Kidney (tissue), 13 donors: ENCODE measurements at regions not wholly inside any gene's neighbourhood (a gene's known extent, or its start where the extent isn't known, plus 50 kb on each side); places are given as distances from the start of the nearest gene placed in this dataset.

Experiments
- DNase-seq, 5 donors: peaks; one replicate each; pipeline ENCODE4 v3.0.0-alpha.2; 2013 to 2020
- FAIRE-seq: peaks from 2 replicates; lab custom pipeline; 2012; peaks lifted over from hg19 to GRCh38; lab: Jason Lieb, UNC
- H3K27ac ChIP-seq, 2 donors: one replicate each; pipeline ENCODE4 v1.7.0; 2013; ENCODE audit warnings: low read depth in 2 of 2, low read length in 2 of 2, inconsistent platforms in 1 of 2
- H3K27me3 ChIP-seq: one replicate; pipeline ENCODE4 v1.7.1; 2013; ENCODE audit warnings: low read length, inconsistent platforms; ENCODE audit not compliant: control insufficient read depth, insufficient read depth
- H3K36me3 ChIP-seq, 3 donors: one replicate each; pipeline versions ENCODE4 v1.7.0 to v1.7.1; 2013; ENCODE audit warnings: low read length in 3 of 3, control low read depth in 1 of 3, inconsistent platforms in 1 of 3; ENCODE audit not compliant: insufficient read depth in 3 of 3, control insufficient read depth in 2 of 3
- H3K4me1 ChIP-seq, 3 donors: one replicate each; pipeline versions ENCODE4 v1.7.0 to v1.7.1; 2013; ENCODE audit warnings: low read length in 3 of 3, inconsistent platforms in 1 of 3, low read depth in 1 of 3; ENCODE audit not compliant: control insufficient read depth in 2 of 3, insufficient read depth in 2 of 3
- H3K4me3 ChIP-seq, 3 donors: one replicate each; pipeline versions ENCODE4 v1.7.0 to v1.8.1; 2013; ENCODE audit warnings: low read length in 3 of 3, control low read depth in 1 of 3, inconsistent platforms in 1 of 3
- H3K9ac ChIP-seq, 3 donors: one replicate each; pipeline versions ENCODE4 v1.7.0 to v1.7.1; 2013; ENCODE audit warnings: low read length in 3 of 3, control low read depth in 1 of 3, inconsistent platforms in 1 of 3
- H3K9me3 ChIP-seq, 3 donors: one replicate each; pipeline versions ENCODE4 v1.7.0 to v1.7.1; 2013; ENCODE audit warnings: low read length in 3 of 3, control low read depth in 1 of 3, inconsistent platforms in 1 of 3; ENCODE audit not compliant: control insufficient read depth in 2 of 3, insufficient read depth in 1 of 3
- CTCF ChIP-seq: IDR thresholded peaks from 3 replicates; pipeline ENCODE4 v1.5.1; 2012; ENCODE audit warnings: mild to moderate bottlenecking, moderate library complexity, borderline replicate concordance; ENCODE audit not compliant: insufficient read depth; ENCODE audit errors: extremely low read depth
- intact Hi-C: fragments of 100-400 bp; cut with DNase I; formaldehyde crosslinking; loops from one replicate; pipeline ENCODE4 v1.11.1; 2022
- donor health status: control.
- donor health status: control.
- donor health status: control.
- donor health status: control.
- donor health status: control.
- donor health status: DM: yes; HTN: yes; CAD: no.
- donor health status: Normal renal cell carcinoma (clear cell type).

DNA sequence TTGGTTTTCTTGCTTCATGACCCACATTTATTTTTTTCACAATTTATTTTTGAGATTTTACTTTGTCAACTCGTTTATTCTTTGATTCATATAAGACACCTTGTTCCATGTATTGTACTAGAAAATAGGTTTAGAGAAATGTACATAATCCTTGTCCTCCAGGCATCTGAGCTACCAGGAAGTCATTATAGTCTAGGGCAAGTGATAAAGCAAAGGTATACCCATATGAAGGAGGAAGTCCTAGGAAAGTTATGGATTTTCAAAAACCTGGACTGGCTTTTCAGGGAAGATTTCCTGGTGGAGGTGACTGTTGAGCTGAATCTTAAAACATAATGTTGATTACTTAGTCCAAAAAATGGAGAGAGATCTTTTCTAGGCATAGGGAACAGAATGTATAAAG, 98.8 kb upstream of the SHISA6 start:
- Histone ChIP-seq H3K9me3 (no peaks in the 10 kb centered on the region), H3K27ac (no peak overlapping the region), H3K36me3 (no peaks in the 10 kb centered on the region), H3K9ac (no peak overlapping the region), H3K4me3 (no peak overlapping the region), H3K4me1 (no peaks in the 10 kb centered on the region), H3K27me3 (no peaks in the 10 kb centered on the region)
- DNase-seq: no peak
- no peak for TF ChIP-seq CTCF
- intact Hi-C loops: no loop called here
- no peak for FAIRE-seq

DNA sequence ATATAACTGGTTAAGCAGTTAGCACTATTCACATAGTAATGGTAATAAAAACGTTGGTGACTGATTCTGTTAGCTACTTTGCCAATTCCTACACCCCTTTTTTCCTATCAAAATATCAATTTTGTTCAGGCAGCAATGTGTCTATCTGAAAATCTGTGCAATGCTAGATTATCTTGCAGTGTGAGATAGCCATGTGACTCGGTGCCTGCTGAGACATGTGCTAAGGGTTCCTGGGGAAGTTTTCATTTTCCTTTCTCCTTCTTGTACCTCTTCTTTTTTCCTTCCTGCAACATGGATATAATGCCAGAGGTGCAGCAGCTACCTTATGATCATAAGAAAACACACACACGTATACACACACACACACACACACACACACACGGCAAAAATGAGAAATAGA, 100.5 kb upstream of the SHISA6 start:
- Histone ChIP-seq H3K9me3 (no peaks in the 10 kb centered on the region), H3K27me3 (no peaks in the 10 kb centered on the region), H3K27ac (no peak overlapping the region), H3K36me3 (no peaks in the 10 kb centered on the region), H3K9ac (no peak overlapping the region), H3K4me1 (no peaks in the 10 kb centered on the region), H3K4me3 (no peak overlapping the region)
- intact Hi-C loops: no loop called here
- DNase-seq (peak in 1 of 5 donors; percentile 22), FAIRE-seq (no peak)
- no peak for TF ChIP-seq CTCF

- TF ChIP-seq CTCF: no peak
- Histone ChIP-seq H3K9me3 (no peaks in the 10 kb centered on the region), H3K36me3 (no peaks in the 10 kb centered on the region), H3K27ac (no peak overlapping the region), H3K4me3 (no peak overlapping the region), H3K9ac (no peak overlapping the region), H3K4me1 (no peaks in the 10 kb centered on the region), H3K27me3 (no peaks in the 10 kb centered on the region)
- intact Hi-C loops: no loop called here
- DNase-seq (peak in 3 of 5 donors; percentile 57 to 95 (median 77)), FAIRE-seq (peak; percentile 15)
Observed at GRCh38 chr17:11140043-11140442, 101.0 kb upstream of the SHISA6 start.

DNA sequence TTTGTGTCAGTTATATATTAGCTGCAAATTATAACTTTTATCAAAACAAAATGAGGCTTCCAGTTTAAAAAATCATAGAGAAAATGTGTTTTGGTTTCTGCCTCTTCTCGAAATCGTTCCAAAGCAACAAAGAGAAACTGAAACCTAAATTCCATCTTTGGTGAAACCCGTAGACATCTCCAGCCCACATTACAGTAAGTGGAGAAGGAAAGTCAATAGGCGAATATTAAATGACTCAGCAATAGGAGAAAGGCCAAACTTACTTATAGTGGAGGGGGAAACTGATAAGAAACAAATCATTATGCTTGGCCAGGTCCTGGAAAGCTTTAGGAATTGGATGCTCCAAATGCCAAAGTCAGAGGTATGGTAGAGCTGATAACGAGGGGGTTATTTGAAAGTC, 103.0 kb upstream of the SHISA6 start:
- H3K4me3 ChIP-seq: no peak overlapping the region
- no peak for FAIRE-seq

More for the DNA sequence above, 103.0 kb upstream of the SHISA6 start:
- H3K4me1 ChIP-seq: no peaks in the 10 kb centered on the region
- no peak for TF ChIP-seq CTCF
- no peak for DNase-seq
- H3K27me3 ChIP-seq: no peaks in the 10 kb centered on the region
- intact Hi-C loops: no loop called here
- H3K9me3 ChIP-seq: no peaks in the 10 kb centered on the region
- H3K9ac ChIP-seq: no peak overlapping the region
- no peaks in the 10 kb centered on the region for H3K36me3 ChIP-seq
- H3K27ac ChIP-seq: no peak overlapping the region
